Panc1 (cell line): ENCODE measurements at regions not wholly inside any gene's neighbourhood (a gene's known extent, or its start where the extent isn't known, plus 50 kb on each side); places are given as distances from the start of the nearest gene placed in this dataset.

Experiments
- ATAC-seq: fragments of 200-7000 bp; cut with Tn5 transposase; 2 replicates; pipeline ENCODE4 v1.9.1; 2020; ENCODE audit warnings: mild to moderate bottlenecking, moderate library complexity
- BruUV-seq: library from RNA; stranded (reverse); fragments of 400-500 nt; replicated peaks from 2 replicates; lab custom pipeline; 2021; lab: Mats Ljungman, UMichigan
- CTCF ChIA-PET: fragments of 300-600 bp; sonication (Branson Sonifier 250); formaldehyde crosslinking; loops from one replicate; lab custom pipeline; 2022; ENCODE audit warnings: antibody characterized with exemption; lab: Charles Lee
- POLR2A ChIA-PET: fragments of 300-600 bp; sonication (Branson Sonifier 250); formaldehyde crosslinking; loops from one replicate; lab custom pipeline; 2022; ENCODE audit warnings: antibody characterized with exemption; lab: Charles Lee
- DNase-seq: peaks from one replicate; pipeline ENCODE4 v3.0.0-alpha.2; 2010; ENCODE audit warnings: low read depth, low spot score
- H3K27ac ChIP-seq: 2 replicates; pipeline ENCODE4 v1.5.1; 2011; ENCODE audit warnings: mild to moderate bottlenecking, low read length, inconsistent platforms
- H3K27me3 ChIP-seq: fragments of 200-500 bp; sonication (Bioruptor generic); 2 replicates; pipeline ENCODE4 v1.6.0; 2014; ENCODE audit warnings: low read length, inconsistent platforms; ENCODE audit not compliant: control insufficient read depth, insufficient read depth
- H3K36me3 ChIP-seq: fragments of 200-500 bp; sonication (Bioruptor generic); 2 replicates; pipeline ENCODE4 v1.5.1; 2014; ENCODE audit warnings: inconsistent platforms, mild to moderate bottlenecking, low read length, moderate library complexity; ENCODE audit not compliant: control insufficient read depth, insufficient read depth
- H3K4me1 ChIP-seq: 2 replicates; pipeline ENCODE4 v1.5.1; 2011; ENCODE audit warnings: inconsistent platforms, mild to moderate bottlenecking, low read length, moderate library complexity; ENCODE audit not compliant: control insufficient read depth, insufficient read depth
- H3K4me3 ChIP-seq, 2 experiments: 2 replicates each; pipeline ENCODE4 v1.5.1; 2011 to 2012; ENCODE audit warnings: low read depth in 2 of 2, low read length in 2 of 2, mild to moderate bottlenecking in 2 of 2, inconsistent platforms in 1 of 2, moderate library complexity in 1 of 2
- H3K9me3 ChIP-seq: fragments of 200-500 bp; sonication (Bioruptor generic); 2 replicates; pipeline ENCODE4 v1.5.1; 2014; ENCODE audit warnings: low read depth, mild to moderate bottlenecking, inconsistent platforms, low read length, moderate library complexity; ENCODE audit not compliant: control insufficient read depth, insufficient read depth
- CTCF ChIP-seq: fragments of 450-650 bp; IDR thresholded peaks from 2 replicates; pipeline ENCODE4 v1.5.1; 2017; ENCODE audit warnings: mild to moderate bottlenecking
- POLR2AphosphoS5 ChIP-seq: IDR thresholded peaks from 2 replicates; pipeline ENCODE4 v1.6.1; 2012; ENCODE audit warnings: mild to moderate bottlenecking, low read depth, low read length, moderate library complexity
- REST ChIP-seq, 2 experiments: IDR thresholded peaks; 2 replicates each; pipeline ENCODE4 v1.6.1; 2011 to 2012; ENCODE audit warnings: low read depth in 2 of 2, control low read depth in 1 of 2, low read length in 1 of 2, mild to moderate bottlenecking in 1 of 2, moderate library complexity in 1 of 2; ENCODE audit not compliant: insufficient read depth in 1 of 2
- SIN3A ChIP-seq: IDR thresholded peaks from 2 replicates; pipeline ENCODE4 v1.6.1; 2012; ENCODE audit warnings: low read depth, mild to moderate bottlenecking, low read length, moderate library complexity, borderline replicate concordance; ENCODE audit not compliant: insufficient read depth
- TCF7L2 ChIP-seq: IDR thresholded peaks from 2 replicates; pipeline ENCODE4 v1.6.1; 2011; ENCODE audit warnings: mild to moderate bottlenecking, low read depth, low read length, inconsistent platforms
- in situ Hi-C: cut with HindIII; loops from 2 replicates; pipeline ENCODE4 v1.10.0; 2016; ENCODE audit warnings: low sequenced_read_pairs, low pct_unique_long_range_greater_than_20kb
- intact Hi-C: fragments of 100-400 bp; cut with micrococcal nuclease; formaldehyde crosslinking; loops from one replicate; pipeline ENCODE4 v1.10.0; 2022; ENCODE audit not compliant: unreplicated experiment

GRCh38 chr9:21591221-21592062 lies 109.3 kb upstream of the IFNE start:
- peaks cover 64% of the 10 kb centered on the region for H3K4me1 ChIP-seq
- H3K4me3 ChIP-seq: peak overlapping the region; percentile 42 to 56

More at GRCh38 chr9:21591221-21592062, 109.3 kb upstream of the IFNE start:
- intact Hi-C loops: loop anchor here (5.0 kb wide), 1 partner anchor 91 kb away; no protein-coding TSS in a partner anchor
- POLR2A ChIA-PET: interaction anchor here (0.6 to 0.7 kb wide), 2 partner anchors 40 to 118 kb away, joined by 3 to 4 read pairs; no protein-coding TSS in a partner anchor
- no peaks in the 10 kb centered on the region for H3K27me3 ChIP-seq
- CTCF ChIA-PET: no interaction called here
- DNase-seq: peak; percentile 98
- BruUV-seq: TSS peak; percentile 91
- ATAC-seq: peak; percentile 95
- in situ Hi-C loops: no loop called here
- no peak for TF ChIP-seq CTCF
- TF ChIP-seq REST (IDR thresholded peaks at IDR 0.05; ENCODE audit: insufficient read depth in 1 of 2, low read depth in 2 of 2, low read length in 1 of 2): no peak
- TF ChIP-seq TCF7L2: peak; percentile 62; the same call in 1 of the 2 replicates
- peak; percentile 56; the same call in 1 of the 2 replicates for TF ChIP-seq POLR2AphosphoS5
- no peak for TF ChIP-seq SIN3A
- peaks cover 3% of the 10 kb centered on the region; the same call in 1 of the 2 replicates for H3K9me3 ChIP-seq
- H3K27ac ChIP-seq: peak overlapping the region; percentile 100
- no peaks in the 10 kb centered on the region; the same call in 1 of the 2 replicates for H3K36me3 ChIP-seq
